ENCODE measurements at regions not wholly inside any gene's neighbourhood (a gene's known extent, or its start where the extent isn't known, plus 50 kb on each side); places are given as distances from the start of the nearest gene placed in this dataset.

DNA sequence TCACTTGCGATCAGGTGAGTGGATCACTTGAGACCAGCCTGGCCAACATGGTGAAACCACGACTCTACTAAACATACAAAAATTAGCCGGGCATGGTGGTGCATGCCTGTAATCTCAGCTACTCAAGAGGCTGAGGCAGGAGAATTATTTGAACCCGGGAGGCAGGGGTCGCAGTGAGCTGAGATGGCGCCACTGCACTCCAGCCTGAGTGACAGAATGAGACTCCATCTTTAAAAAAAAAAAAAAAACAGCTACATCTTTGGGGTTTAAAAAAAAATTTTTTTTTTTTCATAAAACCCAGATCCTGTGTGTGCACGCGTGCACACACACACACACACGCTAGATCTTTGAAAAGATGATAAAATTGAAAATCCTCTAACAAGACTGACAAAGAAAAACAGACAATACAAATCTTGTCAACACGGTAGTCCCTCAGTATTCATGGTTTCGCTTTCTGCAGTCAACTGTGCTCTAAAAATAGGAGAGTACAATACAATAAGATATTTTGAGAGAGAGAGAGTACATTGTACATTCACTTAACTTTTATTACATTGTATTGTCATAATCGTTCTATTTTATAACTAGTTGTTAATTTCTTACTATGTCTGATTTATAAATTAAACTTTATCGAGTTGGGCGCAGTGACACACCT, 295.3 kb upstream of the RGS6 start:
- no peak for FAIRE-seq
- Histone ChIP-seq H3K27ac (no peak overlapping the region), H3K36me3 (no peaks in the 10 kb centered on the region), H3K9me3 (no peaks in the 10 kb centered on the region), H3K4me3 (no peak overlapping the region), H3K4me1 (no peaks in the 10 kb centered on the region), H3K27me3 (no peaks in the 10 kb centered on the region)
- no peak for DNase-seq
- ATAC-seq, result no peak
- intact Hi-C loops (cut with DNase I), result no loop called here
- TF ChIP-seq, protein P1, sequence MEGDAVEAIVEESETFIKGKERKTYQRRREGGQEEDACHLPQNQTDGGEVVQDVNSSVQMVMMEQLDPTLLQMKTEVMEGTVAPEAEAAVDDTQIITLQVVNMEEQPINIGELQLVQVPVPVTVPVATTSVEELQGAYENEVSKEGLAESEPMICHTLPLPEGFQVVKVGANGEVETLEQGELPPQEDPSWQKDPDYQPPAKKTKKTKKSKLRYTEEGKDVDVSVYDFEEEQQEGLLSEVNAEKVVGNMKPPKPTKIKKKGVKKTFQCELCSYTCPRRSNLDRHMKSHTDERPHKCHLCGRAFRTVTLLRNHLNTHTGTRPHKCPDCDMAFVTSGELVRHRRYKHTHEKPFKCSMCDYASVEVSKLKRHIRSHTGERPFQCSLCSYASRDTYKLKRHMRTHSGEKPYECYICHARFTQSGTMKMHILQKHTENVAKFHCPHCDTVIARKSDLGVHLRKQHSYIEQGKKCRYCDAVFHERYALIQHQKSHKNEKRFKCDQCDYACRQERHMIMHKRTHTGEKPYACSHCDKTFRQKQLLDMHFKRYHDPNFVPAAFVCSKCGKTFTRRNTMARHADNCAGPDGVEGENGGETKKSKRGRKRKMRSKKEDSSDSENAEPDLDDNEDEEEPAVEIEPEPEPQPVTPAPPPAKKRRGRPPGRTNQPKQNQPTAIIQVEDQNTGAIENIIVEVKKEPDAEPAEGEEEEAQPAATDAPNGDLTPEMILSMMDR (IDR thresholded peaks at IDR 0.05), result no peak
- WGBS, 2 donors, result 95 to 96% methylated on average over 14 of the region's 14 CpGs

DNA sequence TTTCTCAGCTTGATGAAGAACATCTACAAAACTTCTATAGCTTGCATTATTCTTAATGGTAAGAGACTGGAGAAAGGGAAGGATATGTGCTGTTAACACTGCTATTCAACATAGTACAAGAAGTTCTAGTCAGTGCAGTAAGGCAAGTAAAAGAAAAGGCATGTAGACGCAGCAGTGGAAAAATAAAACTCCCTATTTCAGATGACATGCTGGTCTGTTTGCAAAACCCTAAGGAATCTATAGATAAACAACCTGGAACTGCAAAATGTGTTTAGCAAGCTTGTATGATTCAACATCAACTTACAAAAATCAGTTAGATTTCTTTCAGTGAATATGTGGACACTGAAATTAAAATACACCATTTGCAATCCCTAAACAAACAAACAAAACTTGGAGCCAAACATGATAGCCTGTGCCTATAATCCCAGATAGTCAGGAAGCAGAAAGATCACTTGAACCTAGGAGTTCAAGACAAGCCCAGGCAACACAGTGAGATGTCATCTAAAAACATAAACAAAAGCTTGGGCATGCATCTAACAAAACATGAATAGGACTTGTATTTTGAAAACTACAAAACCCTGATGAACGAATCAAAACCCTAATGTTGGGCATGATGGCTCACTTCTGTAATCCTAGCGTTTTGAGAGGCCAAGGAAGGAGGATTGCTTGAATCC, 293.6 kb upstream of the RGS6 start:
- DNase-seq (no peak), ATAC-seq (no peak), FAIRE-seq (no peak)
- no peaks in the 10 kb centered on the region for H3K4me1 ChIP-seq
- intact Hi-C loops (cut with DNase I), result no loop called here
- TF ChIP-seq, protein P1 (IDR thresholded peaks at IDR 0.05), result no peak
- no peaks in the 10 kb centered on the region for H3K9me3 ChIP-seq
- H3K27ac ChIP-seq, result no peak overlapping the region
- H3K27me3 ChIP-seq, result no peaks in the 10 kb centered on the region
- H3K36me3 ChIP-seq, result no peaks in the 10 kb centered on the region
- H3K4me3 ChIP-seq, result no peak overlapping the region
- 90 to 93% methylated on average over 3 of the region's 3 CpGs for WGBS, 2 donors

DNA sequence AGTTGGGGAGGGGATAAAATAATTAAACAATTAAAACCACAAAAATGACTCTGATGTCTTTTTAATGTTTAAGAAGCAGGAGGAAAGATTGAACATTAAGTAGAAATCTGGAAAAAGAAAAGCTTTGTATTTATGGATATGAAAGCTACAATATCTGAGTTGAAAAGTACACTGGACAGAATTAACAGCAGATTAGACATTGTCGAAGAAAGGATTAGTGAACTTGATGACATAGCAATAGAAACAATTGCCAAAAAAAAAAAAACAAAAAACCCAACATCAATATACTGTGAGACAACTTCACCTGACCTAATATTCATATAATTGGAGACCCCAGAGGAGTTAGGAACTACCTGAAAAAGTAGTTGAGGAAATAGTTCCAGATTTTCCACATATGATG, 289.5 kb upstream of the RGS6 start:
- H3K4me1 ChIP-seq, result peaks cover 0 to 7% (median 4%) of the 10 kb centered on the region in 3 donors
- DNase-seq (no peak), ATAC-seq (no peak), FAIRE-seq (no peak)
- WGBS, 2 donors, result 96 to 100% methylated on average over 1 of the region's 1 CpG
- no peaks in the 10 kb centered on the region for H3K36me3 ChIP-seq
- H3K9me3 ChIP-seq, result no peaks in the 10 kb centered on the region
- no peak overlapping the region for H3K4me3 ChIP-seq
- intact Hi-C loops (cut with DNase I), result no loop called here
- no peak overlapping the region for H3K27ac ChIP-seq
- no peaks in the 10 kb centered on the region for H3K27me3 ChIP-seq
- TF ChIP-seq, protein P1 (IDR thresholded peaks at IDR 0.05), result no peak

DNA sequence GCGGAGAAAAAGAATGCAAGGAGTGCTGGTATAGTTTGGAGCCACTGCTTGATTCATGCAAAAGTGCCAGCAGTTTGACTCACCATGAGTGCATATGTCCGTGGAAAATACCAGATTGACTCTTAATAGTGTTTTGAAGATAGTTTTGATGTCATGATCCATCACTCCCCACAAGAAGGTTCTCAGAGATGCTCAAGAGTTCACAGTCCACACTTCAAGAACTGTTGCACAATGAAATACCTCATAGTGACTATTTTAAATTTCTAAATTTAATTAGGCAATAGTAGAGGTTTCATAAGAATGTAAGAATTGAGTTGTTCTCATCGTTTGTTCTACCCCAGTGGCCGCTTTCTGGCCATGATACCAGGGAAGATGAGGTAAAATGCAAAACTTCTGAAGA, 286.6 kb upstream of the RGS6 start:
- H3K27ac ChIP-seq, result no peak overlapping the region
- DNase-seq (no peak), FAIRE-seq (no peak), ATAC-seq (no peak)
- peaks cover 0 to 7% (median 4%) of the 10 kb centered on the region in 3 donors for H3K4me1 ChIP-seq
- H3K4me3 ChIP-seq, result no peak overlapping the region
- intact Hi-C loops (cut with DNase I), result no loop called here
- no peaks in the 10 kb centered on the region for H3K9me3 ChIP-seq
- H3K27me3 ChIP-seq, result no peaks in the 10 kb centered on the region
- TF ChIP-seq, protein P1 (IDR thresholded peaks at IDR 0.05), result no peak
- 95 to 97% methylated on average over 4 of the region's 4 CpGs for WGBS, 2 donors
- H3K36me3 ChIP-seq, result no peaks in the 10 kb centered on the region

DNA sequence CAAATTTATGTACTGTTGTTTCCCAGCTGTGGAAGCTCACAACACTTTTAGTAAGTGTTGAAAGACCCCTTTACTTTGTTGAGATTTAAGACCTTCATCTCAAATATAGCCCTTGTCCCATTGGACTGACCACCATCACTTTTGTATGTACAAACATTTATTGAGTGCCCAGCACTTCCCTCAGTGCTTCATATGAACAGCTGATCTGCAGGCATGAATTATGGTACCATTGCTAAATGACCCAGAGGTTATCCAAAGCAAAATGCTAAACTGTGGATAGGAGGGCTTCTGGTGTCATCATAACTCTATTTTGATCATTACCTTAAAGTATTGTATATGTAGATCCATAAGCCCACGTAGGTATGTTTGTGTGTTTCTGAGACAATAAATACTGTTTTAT, 285.7 kb upstream of the RGS6 start:
- no peak for ATAC-seq
- intact Hi-C loops (cut with DNase I), result no loop called here
- no peak for DNase-seq
- Histone ChIP-seq H3K27ac (no peak overlapping the region), H3K4me3 (no peak overlapping the region), H3K27me3 (no peaks in the 10 kb centered on the region), H3K36me3 (no peaks in the 10 kb centered on the region), H3K4me1 (peaks cover 0 to 7% (median 4%) of the 10 kb centered on the region in 3 donors), H3K9me3 (no peaks in the 10 kb centered on the region)
- 81 to 86% methylated on average over 1 of the region's 1 CpG for WGBS, 2 donors
- FAIRE-seq, result no peak
- TF ChIP-seq, protein P1 (IDR thresholded peaks at IDR 0.05), result no peak
